Stimulated activated CD4-positive, alpha-beta T cell treated with anti-CD3 and anti-CD28 coated beads, Interleukin-2, amount 100 ng/mL, for 4 hours (primary cell): ENCODE measurements at regions not wholly inside any gene's neighbourhood (a gene's known extent, or its start where the extent isn't known, plus 50 kb on each side); places are given as distances from the start of the nearest gene placed in this dataset.

Experiments
- DNase-seq: peaks from one replicate; pipeline ENCODE4 v3.0.0-alpha.2; 2020; ENCODE audit warnings: low read depth

DNA sequence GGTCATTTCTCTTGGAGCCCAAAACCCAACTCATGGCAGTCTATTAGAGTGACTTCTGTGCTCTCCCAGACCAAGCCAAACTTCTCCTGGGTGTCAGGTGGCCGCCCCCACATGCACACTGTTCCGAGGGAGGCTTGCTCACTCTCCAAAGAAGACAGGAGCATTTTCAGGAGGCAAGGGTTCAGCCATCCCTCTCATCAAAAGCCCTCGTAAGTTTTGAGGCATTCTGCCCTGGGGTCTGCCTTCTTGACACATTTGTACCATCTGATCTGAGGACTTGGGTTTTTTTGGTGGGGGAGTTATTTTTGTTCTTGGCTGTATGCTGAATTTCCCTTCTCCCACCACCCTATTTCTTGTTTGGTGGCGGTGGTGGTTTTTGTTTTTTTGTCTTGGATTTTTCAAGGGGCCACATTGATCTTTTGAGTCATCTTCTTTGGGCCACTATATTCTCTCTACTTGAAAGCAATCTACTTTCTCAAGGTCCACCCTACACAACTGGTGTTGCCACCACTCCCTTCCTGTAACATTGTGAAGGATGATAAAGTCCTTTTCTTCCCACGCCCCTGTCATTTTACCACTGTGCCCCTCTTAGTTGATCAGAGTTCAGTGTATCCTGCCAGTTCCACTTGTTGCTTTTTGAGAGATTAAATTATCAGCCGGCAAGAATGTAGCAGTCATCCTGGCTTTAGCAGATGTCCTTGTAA is 255.8 kb downstream of the CYP26B1 start:
- no peak for DNase-seq

DNA sequence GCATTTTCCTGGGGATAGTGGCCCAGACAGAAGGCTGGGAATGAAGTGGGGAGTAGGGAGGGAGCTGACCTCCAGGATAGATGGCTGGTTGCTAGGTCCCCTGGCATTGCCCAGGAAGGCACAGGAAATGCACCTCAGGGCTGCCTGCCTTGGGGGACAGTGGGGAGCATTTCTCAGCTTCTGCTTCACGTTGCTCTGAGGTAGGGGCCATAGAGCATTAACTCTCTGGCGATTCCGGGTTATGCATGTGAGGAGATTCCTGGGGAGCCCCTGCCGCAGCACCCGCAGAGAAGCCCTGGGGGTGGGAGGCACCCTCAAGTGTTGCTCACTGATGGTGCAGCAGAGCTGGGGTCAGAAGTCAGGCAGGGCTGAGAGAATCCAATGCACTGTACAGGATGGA is 256.5 kb downstream of the CYP26B1 start:
- no peak for DNase-seq

DNA sequence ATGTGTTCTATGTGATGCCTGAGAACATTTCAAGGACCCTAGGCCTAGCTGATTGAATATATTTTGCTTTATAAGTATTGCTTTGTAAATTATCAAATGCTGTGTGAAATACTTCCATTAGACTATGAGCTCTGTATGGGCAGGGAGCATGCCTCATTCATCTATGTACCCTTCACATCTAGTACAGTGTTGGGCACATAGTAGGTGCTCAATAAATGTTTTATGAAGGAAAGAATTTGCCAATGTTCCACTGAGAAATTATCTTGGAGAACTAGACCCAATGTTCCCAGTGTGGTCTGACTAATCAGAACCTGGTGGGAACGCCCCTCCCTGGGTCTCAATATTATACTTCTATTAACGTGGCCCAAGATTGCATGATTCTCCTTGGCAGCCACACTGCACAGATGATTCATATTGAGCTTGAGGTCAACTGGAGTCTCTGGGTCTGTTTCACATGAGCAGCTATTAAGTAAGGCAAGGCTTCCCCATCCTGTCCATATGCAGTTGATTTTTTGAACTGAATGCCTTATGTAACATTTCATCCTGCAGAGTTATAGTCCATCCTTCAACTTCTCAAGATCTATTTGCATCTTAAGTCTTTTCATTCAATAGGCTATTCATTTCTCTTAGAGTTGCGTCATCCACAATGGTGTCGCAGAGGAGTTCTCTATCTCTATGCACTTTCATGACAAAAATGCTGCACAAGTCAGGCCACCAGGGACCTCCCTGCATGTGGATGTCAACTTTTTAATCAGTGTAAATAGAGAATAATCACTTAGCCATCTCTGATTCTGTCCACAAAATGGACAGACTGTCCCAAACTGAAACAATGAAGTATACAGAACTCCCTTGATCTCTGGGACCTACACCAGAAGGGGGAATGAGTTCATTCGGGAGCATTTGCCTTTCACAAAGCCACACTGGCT is 257.6 kb downstream of the CYP26B1 start:
- DNase-seq = no peak

DNA sequence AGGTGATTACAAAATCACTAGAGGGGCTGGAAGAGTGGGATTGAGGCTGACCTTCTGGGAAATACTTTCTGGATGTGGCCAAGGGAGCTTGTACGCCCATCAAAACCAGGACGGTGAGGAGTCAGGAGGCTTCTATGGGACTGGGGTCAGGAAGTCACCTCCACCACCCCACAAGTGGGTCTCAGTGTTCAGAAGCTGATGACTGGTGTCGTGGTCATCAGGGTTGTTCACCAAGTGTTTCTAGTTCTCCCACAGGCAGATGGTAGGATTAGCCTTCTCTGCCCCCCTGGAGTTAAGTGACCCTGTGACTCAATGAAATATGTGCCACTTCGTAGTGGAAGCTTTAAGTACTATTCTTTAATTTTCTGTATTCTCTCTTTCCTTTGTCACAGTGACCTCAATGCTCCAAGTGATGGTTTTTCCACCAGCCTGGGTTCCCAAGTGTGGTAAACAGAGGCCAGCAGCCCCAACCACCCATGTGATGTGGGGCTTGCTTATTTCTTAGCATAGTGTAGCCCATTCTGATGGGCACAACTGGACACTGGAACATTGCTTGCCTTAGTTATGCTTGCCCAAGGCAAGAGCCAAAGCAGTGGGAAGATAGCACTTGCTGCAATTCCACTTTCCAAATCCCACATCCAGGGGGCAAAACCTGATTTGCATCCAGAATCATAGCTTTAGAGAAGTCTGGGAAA is 258.8 kb downstream of the CYP26B1 start:
- DNase-seq = no peak

DNA sequence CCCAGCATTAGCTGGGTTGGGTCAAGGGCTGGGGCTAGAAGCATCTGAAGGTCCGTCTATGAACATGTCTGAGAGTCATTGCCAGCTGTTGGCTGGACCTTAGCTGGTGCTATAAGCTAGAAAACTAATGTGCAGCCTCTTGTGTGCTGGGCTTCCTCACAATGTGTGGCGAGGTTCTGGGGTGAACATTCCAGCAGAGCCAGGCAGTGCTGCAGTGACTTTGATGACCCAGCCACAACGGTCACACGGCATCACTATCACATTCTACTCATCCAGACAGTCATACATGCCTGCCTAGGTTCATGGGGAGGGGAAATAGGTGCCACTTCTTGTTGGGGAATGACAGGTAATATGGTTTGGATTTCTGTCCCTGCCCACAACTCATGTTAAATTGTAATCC is 260.5 kb downstream of the CYP26B1 start:
- no peak for DNase-seq

DNA sequence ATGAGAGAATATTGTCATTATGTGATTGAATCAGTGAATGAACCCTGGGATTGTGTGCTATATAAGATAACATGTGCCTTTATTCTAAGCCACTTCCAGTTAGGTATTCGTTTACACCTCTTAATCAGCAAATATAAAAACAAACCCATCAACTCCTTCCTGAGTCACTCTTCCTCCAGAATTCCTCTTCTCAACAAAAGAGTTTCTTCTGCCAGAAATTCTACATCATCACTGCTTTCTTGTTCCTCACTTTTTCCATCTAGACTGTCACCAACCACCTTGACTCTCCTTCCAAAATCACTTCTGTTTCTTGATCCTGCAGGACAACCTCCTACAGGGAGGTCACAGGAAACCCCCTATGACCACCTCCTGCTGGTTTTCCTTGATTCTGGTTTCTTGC is 261.4 kb downstream of the CYP26B1 start:
- no peak for DNase-seq

DNA sequence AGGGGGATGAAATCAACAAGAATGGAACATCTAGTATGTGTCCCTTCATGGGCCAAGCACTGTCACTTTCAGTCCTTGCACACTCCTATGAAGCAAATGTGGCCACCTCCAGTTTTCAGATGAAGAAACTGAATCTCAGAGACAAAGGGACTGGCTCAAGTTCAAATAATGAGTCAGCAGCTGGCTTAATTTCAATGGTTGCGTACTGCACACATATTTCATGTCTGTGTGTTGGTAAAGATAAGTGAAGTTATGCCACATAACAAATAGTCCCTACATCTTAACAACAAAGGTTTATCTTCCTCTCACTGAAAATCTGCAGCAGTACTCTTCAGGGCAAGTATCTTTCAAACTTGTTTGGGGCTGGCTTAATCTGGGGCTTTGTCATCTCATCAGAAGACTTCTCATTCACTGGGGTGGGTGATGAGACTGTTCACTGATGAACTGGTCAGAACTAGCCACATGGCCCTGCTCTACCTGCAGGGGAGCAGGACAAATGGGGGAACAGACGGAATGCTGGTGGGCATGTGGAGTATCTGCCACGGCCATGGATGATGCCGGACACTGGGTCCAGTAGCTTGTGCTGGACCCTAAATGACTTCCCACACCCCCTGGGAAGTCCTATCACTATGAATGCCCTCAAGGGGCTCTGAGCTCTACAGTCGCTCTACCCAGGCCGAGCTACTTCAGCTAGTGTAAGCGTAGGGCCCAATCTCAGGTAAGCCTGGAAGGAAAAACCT is 263.2 kb downstream of the CYP26B1 start:
- no peak for DNase-seq

DNA sequence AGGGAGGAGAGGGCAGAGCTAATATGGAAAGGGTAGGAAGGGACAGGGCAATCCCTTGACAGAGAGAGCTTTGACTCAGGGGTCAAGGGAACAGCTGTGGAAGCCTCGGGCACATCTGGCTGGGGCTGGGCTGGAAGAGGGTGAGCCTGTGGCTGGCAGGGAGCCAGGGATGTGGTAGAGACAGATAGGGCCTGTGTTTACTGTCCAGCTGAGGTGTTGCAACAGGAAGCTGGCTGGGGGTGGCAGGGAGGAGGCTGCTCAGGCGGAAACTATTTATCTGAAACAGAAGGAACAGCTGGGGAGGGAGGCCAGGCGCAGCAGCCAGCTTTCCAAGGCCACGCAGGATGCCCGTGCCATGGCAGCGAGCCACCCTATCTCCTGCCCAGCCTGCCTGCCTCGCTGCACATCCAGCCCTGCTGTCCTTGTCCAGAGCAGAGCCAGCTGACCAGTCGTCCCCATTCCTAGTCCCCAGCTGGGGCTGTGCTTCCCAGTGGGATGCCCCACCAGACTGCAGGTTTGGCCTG is 264.7 kb downstream of the CYP26B1 start:
- no peak for DNase-seq

DNA sequence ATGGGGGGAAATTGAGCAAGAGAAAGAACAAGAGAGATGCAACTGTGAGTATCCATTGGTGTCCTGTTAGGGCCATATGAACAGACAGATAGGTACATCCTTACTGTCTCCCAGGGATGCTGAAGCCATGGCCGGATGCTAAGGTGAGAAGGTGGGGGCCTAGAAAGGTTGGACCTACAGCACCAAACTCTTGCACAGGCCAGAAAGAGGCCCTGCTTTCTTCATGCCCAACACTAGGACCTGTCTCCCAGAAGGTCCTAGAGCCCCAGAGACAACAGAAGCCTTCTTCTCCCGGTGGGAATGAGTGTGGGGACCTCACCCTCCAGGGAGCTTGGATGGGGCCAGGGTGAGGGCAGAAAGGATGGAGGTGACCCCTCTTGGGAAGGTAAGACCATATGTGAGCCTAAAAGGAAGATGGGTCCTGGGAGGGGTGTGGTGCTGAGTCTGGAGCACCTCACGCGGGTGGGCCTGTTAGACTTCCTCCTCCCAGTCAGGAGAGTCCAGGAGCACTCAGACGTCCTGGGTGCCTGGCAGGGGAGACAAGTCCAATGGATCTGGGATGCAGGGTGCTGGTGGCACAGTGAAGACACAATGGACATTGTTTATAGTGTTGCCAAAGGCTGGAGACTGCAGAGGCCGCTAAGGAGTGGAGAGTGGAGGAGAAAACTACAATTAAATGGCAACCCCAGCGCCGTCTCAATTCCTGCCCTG is 265.3 kb downstream of the CYP26B1 start:
- DNase-seq = no peak

DNA sequence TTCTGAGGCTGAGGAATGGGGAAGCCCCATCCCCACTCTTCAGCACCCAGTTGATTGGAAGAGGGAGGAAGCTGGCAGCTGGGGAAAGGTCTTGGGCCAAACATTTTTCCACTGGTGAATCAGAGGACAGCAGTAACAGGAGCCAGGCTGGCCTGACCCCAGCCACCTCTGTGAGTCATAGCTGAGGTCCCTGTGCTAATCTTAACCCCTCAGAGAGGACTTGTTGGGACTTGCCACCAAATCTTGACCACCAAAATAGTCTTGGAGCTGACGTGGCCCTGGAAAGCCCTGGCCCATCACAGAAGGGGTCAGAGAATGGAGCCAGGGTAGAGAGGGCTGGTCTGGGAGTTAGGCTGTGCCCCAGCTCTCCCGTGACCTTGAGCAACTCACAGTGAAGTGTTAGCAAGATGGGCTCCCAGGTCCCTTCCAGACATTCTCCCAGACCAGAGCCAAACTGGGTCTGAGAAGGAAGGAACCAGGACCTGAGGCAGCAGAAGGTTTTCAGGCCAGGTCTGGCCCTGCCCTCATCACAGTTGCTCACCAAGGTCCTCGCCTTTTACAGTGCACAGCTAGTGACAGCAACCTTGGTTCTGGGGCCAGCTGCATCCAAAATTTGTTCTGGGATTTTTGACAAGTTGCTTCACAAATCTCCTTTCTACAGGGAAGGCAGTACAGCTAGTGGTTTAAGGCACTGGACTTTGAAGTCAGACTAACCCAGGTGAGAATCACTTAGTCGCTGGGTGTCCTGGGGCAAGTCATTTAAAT is 266.6 kb downstream of the CYP26B1 start:
- no peak for DNase-seq

DNA sequence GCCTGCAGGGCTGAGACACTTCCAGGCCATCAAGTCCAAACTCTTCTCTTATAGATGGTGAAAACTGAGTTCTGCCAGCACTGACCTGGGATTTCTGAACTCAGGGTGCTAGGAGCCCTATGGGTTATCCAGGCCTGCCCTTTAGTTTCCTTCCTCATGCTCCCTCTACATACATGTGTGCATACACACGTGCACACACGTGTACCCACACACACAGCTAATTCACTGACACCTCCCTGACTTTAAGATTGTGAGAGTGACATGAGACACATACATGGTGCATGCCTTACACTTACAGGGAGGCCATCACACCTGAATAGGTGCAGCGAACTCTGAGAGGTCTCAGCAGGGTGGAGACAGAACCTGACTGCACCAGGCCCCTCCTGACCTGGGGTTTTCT is 267.4 kb downstream of the CYP26B1 start:
- DNase-seq = no peak

DNA sequence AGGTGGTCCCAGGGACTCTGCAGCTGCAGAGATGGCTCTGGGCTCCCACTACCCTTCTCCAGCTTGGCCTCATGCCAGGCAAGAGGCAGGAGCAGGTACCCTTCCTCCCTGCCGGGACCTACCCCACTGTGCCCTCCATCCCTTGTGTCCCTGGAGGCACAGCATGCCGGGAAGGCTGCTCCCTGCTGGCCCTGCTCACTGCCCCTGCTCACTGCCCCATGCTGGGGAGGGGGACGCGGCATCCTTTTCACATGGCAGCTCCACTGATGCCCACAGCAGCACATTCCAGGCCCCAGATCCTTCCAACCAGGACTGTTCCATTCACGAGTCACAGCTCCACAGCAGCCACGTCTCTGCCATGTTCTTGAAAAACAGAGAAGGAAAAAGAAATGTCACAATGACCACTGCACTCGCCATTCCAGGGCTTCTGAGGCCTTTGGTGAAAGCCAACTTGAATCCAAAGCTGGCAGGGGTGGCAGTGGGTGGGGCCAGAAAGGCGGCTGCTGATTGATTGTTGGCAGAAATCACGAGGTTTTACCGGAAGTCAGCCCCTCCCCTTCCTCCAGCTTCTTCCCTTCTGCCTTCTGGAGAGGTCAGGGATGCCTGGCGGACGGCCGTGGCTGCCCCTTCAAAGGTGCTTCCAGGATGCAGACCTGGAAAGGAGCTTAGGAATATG is 268.0 kb downstream of the CYP26B1 start:
- no peak for DNase-seq

DNA sequence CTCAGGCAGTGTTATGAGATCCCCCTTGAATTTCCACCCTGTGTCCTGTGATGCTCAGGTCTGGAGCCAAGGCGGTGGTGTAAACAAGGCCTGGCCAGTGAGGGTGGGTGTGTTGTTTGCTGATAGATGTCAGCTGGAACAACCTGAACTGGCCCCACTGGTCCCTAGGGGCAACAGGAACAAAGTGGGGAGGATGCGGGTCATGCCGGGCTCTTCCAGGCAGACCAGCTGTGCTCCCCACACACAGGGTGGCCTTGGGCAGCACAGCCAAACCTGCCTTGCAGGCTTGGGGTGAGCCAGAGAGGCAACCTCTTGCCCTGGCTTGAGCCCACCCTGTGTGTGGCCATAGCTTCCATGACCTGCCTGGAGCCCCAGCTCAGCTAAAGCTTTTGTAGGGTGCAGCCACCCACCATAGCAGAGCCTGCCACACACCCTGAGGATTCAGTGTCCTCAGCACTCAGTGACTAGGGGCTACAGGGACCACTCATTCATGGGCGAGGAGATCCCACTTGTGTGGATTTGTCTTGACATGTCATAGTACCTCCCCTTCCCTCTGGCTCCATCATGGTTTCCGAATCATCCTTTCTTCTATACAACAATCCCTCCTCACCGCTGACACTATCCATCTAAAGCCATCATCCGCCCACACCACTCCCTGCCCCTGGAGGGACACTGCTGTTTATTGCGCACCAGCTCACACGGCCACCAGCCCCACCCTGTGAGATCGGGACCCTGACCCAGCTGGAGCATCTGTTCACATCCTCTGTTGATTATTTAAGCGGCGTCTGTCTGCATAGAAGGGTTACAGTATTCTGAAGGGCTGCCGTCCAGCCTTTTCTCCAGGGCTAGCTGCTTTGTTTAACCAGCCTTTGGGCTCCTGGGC is 268.8 kb downstream of the CYP26B1 start:
- DNase-seq = no peak

DNA sequence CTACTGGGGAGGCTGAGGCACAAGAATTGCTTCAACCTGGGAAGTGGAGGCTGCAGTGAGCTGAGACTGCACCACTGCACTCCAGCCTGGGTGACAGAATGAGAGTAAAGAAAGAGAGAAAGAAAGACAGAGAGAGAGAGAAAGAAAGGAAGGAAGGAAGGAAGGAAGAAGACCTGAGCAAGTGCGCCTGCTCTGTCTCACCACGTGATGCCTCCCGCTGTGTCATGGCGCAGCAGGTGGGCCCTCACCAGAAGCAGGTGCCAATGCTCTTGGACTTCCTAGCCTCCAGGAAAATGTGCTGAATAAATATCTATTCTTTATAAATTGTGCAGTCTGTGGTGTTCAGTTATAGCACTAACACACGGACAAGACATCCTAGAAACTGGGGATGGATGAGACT is 270.0 kb downstream of the CYP26B1 start:
- no peak for DNase-seq

DNA sequence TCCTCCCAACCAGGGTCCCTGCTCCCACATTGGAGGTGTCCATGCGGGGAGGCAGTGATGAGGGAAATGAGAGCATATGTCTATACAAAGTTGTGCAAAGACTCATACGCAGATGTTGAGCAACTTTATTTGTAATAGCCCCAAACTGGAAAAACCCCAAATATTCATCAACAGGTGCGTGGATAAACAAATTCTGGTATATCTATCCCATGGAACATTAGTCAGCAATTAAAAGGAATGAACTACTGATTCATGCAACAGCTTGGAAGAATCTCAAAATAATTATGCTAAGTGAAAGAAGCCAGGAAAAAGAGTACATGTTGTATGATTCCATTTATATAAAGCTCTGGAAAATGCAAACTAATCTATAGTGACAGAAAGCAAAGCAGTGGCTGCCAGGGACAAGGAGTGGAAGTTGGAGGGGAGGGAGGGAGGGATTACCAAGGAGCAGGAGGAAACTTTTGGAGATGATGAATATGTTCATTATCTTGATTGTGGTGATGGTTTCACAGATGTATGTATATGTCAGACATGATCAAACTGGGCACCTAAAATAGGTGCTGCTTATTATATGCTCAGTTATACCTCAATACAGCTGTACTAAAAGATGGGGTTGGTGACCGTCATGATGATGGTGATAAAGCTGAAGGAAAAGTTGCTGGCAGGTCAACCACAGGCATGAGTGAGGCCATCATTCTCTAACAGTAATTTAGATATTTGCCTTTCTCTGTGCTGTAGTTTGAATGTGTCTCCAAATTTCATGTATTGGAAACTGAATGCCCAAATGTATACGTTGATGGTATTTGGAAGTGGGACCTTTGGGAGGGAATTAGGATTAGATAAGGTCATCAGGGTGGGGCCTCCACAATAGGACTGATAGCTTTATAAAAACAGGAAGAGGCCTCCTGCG is 270.9 kb downstream of the CYP26B1 start:
- no peak for DNase-seq

DNA sequence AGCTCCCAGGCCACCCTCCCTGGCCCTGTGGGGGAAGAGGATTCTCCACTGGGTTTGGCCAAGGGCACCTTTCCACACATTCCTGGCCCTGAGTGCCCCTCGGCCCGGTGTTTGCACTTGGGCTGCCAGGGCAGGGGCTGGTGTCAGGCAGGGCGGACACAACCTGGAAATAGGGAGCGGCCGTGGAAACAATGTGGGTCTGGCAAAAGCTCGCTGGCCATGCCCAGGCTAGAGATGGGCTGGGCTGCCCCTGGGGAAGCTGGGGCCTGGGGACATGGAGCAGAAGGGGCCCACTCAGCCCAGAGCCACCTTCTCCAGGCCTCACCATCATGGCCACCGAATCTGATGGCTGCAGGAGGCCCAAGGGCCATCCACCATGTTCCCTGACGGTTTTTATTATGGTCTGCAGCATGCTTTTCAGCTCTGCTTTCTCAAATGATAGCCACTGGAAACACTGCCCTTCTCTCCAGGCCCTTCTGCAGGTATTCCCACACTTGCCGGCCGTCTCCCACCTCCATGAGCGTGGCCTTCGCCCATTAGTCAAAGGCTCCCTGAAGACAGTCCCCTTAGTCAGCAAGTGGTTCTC is 275.1 kb downstream of the CYP26B1 start:
- no peak for DNase-seq

DNA sequence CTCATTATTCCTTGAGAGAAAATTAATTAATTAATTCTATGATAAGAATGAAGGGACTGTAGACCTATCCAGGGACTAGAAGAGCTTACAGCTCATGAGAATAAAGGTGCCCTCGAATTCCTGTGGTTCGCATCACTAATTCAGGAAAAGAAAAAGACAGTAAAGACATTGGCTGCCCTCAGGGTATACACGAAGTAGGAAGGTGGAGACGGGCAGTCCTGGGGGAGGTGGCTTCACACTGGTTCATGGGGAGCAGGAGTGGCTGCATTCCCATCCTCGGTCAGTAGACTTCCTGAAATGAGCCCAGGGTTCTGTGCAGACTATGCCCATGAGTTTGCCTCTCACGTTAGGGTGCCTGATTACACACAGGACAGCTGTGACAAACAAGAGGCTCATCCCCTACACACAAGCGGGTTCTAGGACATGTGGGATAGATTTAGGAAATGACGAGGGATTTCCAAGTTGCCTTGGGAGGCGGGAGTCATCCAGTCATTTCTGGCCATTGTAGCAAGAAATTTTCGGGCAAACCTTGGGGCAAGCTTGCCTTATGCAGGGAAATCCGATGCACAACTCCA is 282.2 kb downstream of the CYP26B1 start:
- DNase-seq = no peak
